ENCODE measurements at regions not wholly inside any gene's neighbourhood (a gene's known extent, or its start where the extent isn't known, plus 50 kb on each side); places are given as distances from the start of the nearest gene placed in this dataset.

GRCh38 chr18:11392292-11392691 lies 217.1 kb upstream of the SLC35G4 start (continued):
- no peak for TF ChIP-seq ZNF512B (CRISPR knock-in tag; IDR thresholded peaks at IDR 0.05; ENCODE audit: borderline replicate concordance)
- no peak for TF ChIP-seq E2F5 (CRISPR knock-in tag; conservative IDR thresholded peaks at IDR 0.05)
- no peak for TF ChIP-seq ZKSCAN5 (CRISPR knock-in tag; IDR thresholded peaks at IDR 0.05)
- no peak for TF ChIP-seq ZBTB21 (CRISPR knock-in tag; IDR thresholded peaks at IDR 0.05)

GRCh38 chr18:11391661-11392060 lies 217.7 kb upstream of the SLC35G4 start:
- Histone ChIP-seq H3K27ac (ENCODE audit: extremely low read length, insufficient read depth, low read length) (no peak overlapping the region), H3K4me1 (ENCODE audit: insufficient read depth, low read length) (no peaks in the 10 kb centered on the region), H3K4me2 (ENCODE audit: low read depth, low read length) (no peak overlapping the region), H3K9ac (ENCODE audit: insufficient read depth, low read depth, low read length) (no peak overlapping the region), H3K36me3 (replicated peaks in 1 of 2; ENCODE audit: control insufficient read depth in 1 of 2, insufficient read depth in 2 of 2, low read length in 2 of 2) (no peaks in the 10 kb centered on the region), H3K4me3 (replicated peaks in 1 of 3; ENCODE audit: insufficient read depth in 1 of 3, low read depth in 2 of 3, low read length in 3 of 3) (no peak overlapping the region), H2AFZ (ENCODE audit: low read length) (no peak overlapping the region), H3K79me2 (ENCODE audit: insufficient read depth, low read length) (no peaks in the 10 kb centered on the region), H3K27me3 (ENCODE audit: control insufficient read depth in 1 of 2, insufficient read depth in 2 of 2, low read length in 2 of 2) (no peaks in the 10 kb centered on the region), H4K20me1 (ENCODE audit: insufficient read depth, low read length) (no peaks in the 10 kb centered on the region), H3K9me3 (ENCODE audit: low read length) (no peaks in the 10 kb centered on the region)
- DNase-seq (ENCODE audit: low spot score) (no peak), ATAC-seq (no peak), FAIRE-seq (no peak)
- CTCF ChIA-PET (ENCODE audit: low intra/inter-chr PET ratio, low total read pairs) = no interaction called here
- 16% methylated on average over 6 of the region's 6 CpGs for WGBS (ENCODE audit: low lambda C conversion rate)
- POLR2A ChIA-PET = no interaction called here
- BruUV-seq (replicated peaks) = no TSS peak
- intact Hi-C loops (cut with micrococcal nuclease; ENCODE audit: unreplicated experiment) (no loop called here), in situ Hi-C loops (cut with HindIII; ENCODE audit: extremely low pct_ligation_motif_present, low pct_unique_long_range_greater_than_20kb) (no loop called here)
- TF ChIP-seq PAXIP1 (CRISPR knock-in tag; conservative IDR thresholded peaks at IDR 0.05) (no peak), ZNF564 (CRISPR knock-in tag; IDR thresholded peaks at IDR 0.05) (no peak), CREB3 (CRISPR knock-in tag; IDR thresholded peaks at IDR 0.05) (no peak), PBX3 (CRISPR knock-in tag; IDR thresholded peaks at IDR 0.05; ENCODE audit: borderline replicate concordance) (no peak), ZMYM3 (CRISPR knock-in tag; IDR thresholded peaks at IDR 0.05) (no peak), DMAP1 (CRISPR knock-in tag; IDR thresholded peaks at IDR 0.05) (no peak), KLF12 (CRISPR knock-in tag; IDR thresholded peaks at IDR 0.05; ENCODE audit: borderline replicate concordance) (no peak), MAX (IDR thresholded peaks at IDR 0.05) (no peak), ZSCAN22 (CRISPR knock-in tag; IDR thresholded peaks at IDR 0.05) (no peak), HDAC1 (CRISPR knock-in tag; IDR thresholded peaks at IDR 0.05) (no peak), ZNF207 (IDR thresholded peaks at IDR 0.05; ENCODE audit: borderline replicate concordance) (no peak)
